NCI-H2081 treated with DMSO at 0.1 percent for 48 hours (cell line): ENCODE measurements at regions not wholly inside any gene's neighbourhood (a gene's known extent, or its start where the extent isn't known, plus 50 kb on each side); places are given as distances from the start of the nearest gene placed in this dataset.

Experiments used
- DNase-seq: peaks from one replicate; lab custom pipeline; 2025; lab: John Stamatoyannopoulos, UW

GRCh38 chr13:44120849-44121755 lies 241.4 kb downstream of the LACC1 start:
- DNase-seq = no peak

GRCh38 chr13:44124352-44124751 lies 244.6 kb downstream of the LACC1 start:
- no peak for DNase-seq

GRCh38 chr13:44125943-44126469 lies 246.3 kb downstream of the LACC1 start:
- DNase-seq = no peak

DNA sequence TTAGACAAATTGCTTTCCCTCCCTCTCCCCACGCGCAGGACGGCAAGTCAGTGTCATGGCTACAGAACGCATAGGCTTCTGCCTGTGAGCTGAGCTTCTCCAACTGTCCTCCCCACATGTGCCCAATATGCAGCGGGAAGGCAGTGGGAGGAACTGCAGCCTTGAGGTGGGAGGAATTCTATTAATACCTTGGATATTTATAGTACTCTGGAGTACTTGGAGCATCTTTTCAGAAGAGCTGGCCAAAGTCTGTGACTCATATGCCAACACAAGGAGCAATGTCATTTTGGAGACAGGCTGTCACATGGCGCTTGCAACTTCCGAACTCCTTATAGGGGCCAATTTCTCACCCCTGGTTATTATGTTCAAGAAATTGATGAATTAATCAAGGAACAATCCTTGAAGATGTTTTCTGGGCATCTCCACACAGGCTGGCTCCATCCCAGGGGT lies 245.0 kb upstream of the SERP2 start:
- DNase-seq = no peak

- no peak for DNase-seq
Measured at GRCh38 chr13:44129418-44129817, 244.2 kb upstream of the SERP2 start.

GRCh38 chr13:44131069-44131614 lies 242.5 kb upstream of the SERP2 start:
- DNase-seq = no peak

GRCh38 chr13:44132710-44133109 lies 240.9 kb upstream of the SERP2 start:
- DNase-seq = no peak

DNA sequence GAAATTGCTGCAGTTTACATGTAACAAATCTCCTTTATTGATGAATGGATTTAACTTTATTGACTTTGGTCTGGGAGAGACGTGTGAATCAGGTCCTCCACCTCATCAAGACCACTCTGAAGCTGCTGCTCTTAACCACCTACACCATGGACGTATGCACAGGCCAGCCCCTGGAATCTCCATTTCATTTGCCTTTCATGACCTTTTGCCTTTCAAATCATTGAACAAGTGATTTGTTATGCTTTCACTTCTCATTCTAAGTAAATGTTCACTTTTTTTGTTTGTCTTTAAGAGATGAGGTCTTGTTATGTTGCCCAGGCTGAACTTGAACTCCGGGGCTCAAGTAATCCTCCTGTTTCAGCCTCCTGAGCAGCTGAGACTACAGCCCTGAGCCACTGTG lies 240.0 kb upstream of the SERP2 start:
- DNase-seq = no peak

- DNase-seq = no peak
Measured at GRCh38 chr13:44135566-44135965, 238.1 kb upstream of the SERP2 start.

DNA sequence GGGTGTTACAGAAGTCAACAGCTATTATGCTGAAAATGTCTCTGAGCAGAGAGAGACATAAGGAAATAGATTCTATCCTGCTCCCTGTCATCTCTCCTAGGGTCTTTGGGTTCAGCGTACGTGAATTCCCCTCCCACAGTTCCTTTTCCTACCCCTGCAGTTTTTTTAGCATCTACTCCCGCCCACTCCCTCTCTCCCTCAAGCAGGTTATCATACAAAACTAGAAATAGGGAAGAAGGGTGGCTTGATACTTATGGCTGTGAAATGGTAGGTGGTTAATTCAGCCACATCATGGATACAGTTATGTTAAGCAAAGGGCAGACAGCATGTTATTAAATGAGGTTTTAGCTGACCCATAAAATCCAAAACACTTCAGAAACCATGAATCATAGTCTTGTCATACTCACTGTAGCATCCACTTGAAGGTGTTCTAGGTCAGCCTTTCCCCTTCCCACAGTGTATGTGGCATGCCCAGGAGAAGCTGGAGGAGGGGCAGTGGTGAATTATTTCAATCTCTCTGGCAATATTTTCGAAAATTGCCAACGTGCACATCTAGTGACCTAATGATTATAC lies 236.8 kb upstream of the SERP2 start:
- no peak for DNase-seq

DNA sequence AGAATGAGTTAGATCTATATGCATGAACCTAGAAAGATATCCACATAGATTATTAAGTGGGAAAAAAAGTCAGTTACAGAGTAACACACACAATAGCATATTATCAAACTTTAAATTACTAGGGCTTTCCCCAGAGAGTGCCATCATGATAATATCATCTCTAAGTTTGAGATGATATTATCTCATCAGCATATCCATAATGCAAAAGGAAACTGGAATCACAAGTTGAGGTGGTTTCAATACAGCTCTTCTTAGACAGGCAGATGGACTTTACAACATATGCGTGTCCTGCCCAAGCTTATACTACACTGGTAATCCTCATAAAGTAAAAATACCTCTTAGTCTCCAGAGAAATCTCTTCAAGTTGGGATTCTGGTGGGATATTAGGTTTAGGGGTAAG lies 236.2 kb upstream of the SERP2 start:
- no peak for DNase-seq

DNA sequence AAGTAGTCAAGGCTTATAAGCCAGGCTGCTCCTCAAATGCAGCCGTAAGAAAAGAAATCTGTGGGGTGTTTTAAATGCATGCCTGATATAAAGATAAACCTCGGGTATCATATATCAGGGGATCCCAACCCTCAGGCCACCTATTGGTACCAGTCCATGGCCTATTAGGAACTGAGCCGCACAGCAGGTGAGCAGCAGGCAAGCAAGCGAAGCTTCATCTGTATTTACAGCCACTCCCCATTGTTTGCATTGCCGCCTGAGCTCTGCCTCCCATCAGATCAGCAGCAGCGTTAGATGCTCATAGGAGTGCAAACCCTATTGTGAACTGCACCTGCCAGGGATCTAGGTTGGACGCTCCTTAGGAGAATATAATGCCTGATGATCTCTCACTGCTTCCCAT lies 233.5 kb upstream of the SERP2 start:
- peak; percentile 42 for DNase-seq

- no peak for DNase-seq
Measured at GRCh38 chr13:44140888-44141724, 232.5 kb upstream of the SERP2 start.

DNA sequence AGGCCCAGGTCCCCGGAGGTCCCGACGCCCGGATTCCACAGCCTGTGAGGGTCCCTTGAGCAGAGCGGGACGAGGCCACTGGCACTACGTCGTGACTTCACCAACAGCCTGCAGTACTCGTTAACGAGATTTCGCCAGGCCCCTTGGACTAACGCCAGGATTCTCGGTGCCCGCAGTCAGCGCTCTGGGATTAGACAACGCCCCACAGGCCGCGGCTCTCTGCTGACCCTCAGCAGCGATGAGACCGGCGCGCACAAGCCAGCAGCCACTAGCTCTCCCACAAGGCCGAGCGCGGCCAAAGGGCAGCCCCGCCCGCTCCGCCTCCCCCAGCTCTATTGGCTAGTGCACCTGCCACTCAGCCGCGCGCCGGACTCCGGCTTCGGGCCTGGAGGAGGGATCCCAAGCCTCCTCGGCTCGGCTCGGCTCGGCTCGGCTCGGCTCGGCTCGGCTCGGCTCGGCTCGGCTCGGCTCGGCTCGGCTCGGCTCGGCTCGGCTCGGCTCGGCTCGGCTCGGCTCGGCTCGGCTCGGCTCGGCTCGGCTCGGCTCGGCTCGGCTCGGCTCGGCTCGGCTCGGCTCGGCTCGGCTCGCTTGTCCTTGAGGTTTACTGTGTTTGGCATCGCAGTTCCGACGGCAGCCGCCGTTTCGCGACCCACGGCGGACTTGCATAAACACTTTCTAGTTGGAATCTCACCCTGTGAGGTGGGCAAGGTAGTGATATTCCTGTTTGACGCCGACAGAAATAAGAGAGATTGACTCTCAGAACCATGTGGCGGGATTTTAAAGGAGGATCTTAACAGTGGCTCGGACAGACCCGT lies 231.7 kb upstream of the SERP2 start:
- DNase-seq = peak; percentile 38

GRCh38 chr13:44142540-44142867 lies 231.1 kb upstream of the SERP2 start:
- no peak for DNase-seq

GRCh38 chr13:44142941-44143665 lies 230.5 kb upstream of the SERP2 start:
- no peak for DNase-seq

DNA sequence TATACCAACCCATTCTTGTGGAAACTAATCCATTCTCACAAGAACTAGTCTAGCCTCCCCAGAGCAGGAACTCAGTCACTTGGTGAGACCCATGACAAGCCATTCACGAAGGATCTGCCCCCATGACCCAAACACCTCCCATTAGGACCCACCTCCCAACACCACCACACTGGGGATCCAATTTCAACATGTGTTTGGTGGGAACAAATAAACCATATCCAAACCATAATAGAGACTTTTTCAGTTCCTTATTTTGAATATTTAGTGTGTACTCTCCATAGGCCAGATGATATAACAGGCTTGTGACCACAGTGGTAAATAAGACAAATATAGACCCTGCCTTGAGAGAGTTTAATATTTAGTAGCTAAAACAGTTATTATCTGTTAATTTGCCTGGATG lies 227.5 kb upstream of the SERP2 start:
- DNase-seq = no peak

DNA sequence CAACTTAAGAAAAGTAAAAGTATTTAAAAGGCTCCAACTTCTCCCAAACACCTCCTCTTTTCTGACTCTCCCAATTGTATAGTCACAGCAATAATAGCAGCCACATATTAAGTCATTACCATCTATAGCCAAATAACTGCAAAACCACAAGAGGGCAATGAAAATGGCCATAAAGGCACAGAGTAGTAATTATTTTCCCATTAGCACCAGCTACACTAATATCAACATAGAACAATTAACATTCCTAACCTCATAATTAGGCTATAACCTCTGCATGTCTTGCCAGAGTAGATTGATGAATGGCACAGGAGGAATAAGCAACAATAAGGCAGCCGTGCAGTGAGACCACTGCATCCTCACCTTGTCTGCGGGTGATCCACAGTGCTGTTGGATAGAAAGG lies 226.4 kb upstream of the SERP2 start:
- no peak for DNase-seq

- DNase-seq = no peak
Measured at GRCh38 chr13:44147648-44148047, 226.0 kb upstream of the SERP2 start.

- no peak for DNase-seq
Measured at GRCh38 chr13:44148159-44148914, 225.3 kb upstream of the SERP2 start.
